GM04504 (cell line): ENCODE measurements at regions not wholly inside any gene's neighbourhood (a gene's known extent, or its start where the extent isn't known, plus 50 kb on each side); places are given as distances from the start of the nearest gene placed in this dataset.
"Not testable (repeated sequence)": the region's sequence is repeated elsewhere in the genome, so short reads cannot be mapped to it uniquely, and the experiment has no call there.

Experiments
- DNase-seq: peaks from one replicate; pipeline ENCODE4 v3.0.0-alpha.2; 2012; ENCODE audit warnings: low read depth

DNA sequence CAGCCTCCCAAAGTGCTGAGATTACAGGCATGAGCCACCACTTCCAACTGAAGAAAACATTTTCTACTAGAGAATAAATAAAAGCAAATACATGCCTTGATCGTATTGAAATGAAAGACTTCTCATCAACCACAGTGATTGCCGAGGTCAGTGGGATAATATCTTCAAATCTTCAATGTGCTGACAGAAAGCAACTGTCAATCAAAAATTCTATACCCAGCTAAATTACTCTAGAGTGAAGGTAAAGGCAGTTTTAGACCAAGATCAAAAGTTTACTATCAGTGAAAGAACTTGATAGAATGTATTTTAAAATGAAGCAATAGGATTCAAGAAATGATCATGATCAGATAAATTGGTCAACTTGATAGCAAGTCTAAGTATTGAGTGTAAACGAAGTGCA lies 130.6 kb downstream of the BRD1 start:
- no peak for DNase-seq

DNA sequence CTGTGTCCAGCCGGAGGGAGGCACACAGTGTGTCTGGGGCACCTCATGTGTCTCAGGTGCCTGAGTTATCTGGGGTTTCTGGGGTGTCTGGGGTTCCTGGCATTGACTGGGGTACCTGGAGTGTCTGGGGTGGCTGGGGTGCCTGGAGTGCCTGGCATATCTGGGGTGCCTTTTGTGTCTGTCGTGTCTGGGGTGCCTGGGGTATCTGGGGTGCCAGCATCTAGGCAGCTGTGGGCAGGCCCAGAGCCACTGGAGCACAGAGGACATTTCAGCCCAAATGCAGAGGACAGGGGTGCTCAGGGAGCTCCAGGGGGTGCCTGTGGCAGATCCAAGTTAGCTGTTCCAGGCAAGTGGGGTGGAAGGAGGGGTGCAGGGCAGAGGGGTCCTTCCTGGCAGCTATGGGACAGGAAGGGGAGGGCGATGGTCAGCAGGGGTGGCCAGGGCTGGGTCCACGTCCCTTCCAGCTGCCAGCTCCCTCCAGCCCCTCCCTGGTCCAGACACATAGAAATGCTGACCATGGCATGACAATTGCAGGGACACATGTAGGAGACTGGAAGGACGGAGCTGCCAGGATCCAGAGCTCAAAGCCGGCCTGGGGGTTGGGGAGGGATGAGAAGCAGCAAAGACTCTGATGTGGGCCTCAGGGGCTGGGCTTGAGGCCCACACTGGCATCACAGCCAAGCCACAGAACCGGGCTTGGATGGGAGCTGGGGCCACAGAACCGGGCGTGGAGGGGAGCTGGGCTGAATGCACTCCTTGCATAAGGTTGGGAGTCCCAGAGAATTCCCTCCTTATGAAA lies 133.0 kb downstream of the BRD1 start:
- no peak for DNase-seq

DNA sequence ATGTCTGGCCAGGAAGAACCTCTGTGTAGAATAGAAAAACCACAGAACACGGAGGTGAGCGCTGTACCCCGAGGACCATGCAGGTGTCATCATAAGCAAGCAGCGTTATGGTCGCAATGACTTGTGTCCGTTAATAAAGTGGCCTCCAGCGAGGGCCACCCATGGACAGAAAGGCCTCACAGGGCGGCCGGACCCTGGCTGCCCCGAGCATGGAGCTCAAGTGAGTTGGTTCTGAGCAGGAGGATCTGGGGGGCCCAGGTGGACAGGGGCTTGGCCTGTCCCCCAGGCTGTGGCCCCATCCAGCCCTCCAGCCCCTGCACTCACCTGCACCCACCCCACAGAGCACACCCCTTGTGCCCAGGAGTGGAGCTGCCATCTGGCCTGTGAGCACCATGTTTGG lies 133.8 kb downstream of the BRD1 start:
- no peak for DNase-seq

GRCh38 chr22:49693416-49693815 lies 134.3 kb downstream of the BRD1 start:
- no peak for DNase-seq

DNA sequence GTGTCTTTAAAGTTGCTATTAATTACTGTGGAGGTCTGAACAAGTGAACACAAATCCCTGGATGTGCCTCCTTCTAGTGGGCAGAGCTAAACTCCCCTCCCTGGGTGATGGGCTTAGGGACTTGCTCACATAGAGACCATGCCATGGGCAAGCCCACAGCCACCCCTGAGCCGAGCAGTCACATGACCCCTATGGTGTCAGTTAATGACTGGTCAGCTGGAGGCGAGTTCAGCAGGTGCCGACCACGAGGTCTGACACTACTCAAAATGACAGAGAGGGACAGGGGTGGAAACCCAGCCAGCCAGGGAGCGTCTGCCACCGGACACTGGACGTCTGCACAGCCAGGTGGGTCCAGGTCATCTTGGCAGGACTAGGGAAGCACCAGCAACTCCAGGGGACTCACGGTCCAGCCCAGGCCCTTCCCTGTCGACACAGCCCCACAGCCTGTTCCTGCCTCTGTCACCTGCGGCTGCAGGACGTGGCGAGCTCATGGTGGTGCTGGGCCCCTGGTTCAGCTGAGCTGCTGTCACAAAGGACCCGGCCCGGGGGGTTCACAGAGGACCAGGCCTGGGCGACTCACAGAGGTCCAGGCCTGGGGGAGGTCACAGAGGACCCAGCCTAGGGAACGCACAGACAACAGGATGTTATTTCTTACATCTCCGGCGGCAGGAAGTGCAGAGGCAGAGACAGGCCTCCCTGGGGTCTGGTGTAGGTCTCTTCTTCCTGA lies 135.0 kb downstream of the BRD1 start:
- no peak for DNase-seq

- no peak for DNase-seq
These were observed 136.4 kb downstream of the BRD1 start for GRCh38 chr22:49691256-49691655.

DNA sequence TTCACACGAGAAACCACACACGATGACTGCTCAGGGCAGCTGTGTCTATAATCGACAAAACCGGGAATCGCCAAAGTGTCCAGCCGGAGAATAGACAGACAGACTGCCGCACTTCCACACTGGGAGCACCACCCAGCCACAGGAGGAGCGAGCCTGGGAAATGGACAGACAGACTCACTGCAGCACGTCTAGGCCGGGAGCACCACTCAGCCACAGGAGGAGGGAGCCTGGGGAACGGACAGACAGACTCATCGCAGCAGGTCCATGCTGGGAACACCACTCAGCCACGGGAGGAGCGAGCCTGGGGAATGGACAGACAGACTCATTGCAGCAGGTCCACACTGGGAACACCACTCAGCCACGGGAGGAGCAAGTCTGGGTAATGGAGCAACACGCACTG lies 137.2 kb downstream of the BRD1 start:
- no peak for DNase-seq

DNA sequence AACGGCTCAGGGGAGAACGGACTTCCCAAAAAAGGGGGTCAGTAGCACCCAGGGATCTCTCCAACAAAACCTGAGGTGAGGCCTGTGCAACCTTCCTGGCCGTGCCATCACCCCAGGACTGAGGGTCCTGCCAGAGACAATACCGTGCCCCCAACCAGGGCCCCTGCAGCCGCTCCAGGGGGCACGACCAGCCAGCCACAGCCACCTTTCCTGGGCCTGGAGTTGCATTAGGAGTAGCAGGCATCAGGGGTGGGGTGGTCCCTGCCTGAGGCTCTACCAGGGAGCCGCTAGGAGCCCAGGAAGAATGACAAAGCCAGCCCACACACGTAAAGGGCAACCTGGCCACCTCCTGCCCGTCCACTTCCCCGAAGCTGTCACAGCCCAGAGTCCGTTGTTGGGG lies 137.8 kb downstream of the BRD1 start:
- no peak for DNase-seq

DNA sequence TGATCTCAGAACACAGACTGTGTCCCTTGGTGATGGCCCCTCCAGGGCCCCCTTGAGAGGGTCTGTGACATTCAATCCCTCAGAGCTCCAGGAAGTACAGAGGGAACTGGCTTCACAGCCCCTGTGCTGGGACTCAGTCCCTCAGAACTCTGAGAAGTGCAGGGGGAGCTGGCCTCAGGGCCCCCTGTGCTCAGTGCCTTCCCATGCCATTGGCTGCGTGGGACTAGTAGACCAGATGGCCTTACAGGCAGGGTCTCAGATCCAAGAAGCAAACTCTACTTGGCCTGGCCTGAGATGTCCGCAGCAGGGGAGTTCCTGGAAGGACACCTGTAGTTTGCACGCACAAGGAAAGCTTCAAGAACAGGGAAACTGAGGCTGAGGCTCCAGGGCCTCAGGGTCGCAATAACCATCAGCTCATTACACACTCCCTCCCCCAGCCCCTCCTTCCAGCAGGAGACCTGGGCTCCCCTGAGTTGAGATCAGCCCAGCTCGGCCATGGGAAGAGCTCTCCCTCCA lies 138.4 kb downstream of the BRD1 start:
- DNase-seq, result no peak

GRCh38 chr22:49688516-49689254 lies 139.0 kb downstream of the BRD1 start:
- DNase-seq, result no peak

- no peak for DNase-seq
These were observed 139.7 kb downstream of the BRD1 start for GRCh38 chr22:49687786-49688515.

- DNase-seq, result no peak
These were observed 140.3 kb downstream of the BRD1 start for GRCh38 chr22:49687333-49687732.

- no peak for DNase-seq
These were observed 141.0 kb downstream of the BRD1 start for GRCh38 chr22:49686495-49687219.

DNA sequence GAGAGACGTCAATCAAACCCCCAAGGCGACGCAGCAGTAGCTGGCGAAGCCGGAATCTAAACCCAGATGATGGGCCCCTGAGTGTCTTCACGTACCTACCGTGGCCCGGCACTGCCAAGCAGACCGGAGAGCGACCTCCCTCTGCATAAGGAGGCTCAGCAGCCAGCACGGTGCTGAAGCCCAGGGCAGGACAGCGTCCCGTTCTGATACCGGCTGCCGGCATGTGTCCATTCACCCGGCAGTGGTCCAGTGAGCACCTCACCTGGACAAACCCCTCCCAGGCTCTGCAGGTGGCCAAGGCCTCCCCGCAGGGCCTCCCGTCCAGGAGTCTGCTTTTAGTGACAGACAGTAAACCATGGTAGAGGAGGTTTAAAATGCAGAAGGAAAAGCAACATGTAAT lies 142.0 kb downstream of the BRD1 start:
- no peak for DNase-seq

GRCh38 chr22:49685116-49685515 lies 142.6 kb downstream of the BRD1 start:
- no peak for DNase-seq

- DNase-seq, result no peak
These were observed 144.6 kb downstream of the BRD1 start for GRCh38 chr22:49683032-49683431.

DNA sequence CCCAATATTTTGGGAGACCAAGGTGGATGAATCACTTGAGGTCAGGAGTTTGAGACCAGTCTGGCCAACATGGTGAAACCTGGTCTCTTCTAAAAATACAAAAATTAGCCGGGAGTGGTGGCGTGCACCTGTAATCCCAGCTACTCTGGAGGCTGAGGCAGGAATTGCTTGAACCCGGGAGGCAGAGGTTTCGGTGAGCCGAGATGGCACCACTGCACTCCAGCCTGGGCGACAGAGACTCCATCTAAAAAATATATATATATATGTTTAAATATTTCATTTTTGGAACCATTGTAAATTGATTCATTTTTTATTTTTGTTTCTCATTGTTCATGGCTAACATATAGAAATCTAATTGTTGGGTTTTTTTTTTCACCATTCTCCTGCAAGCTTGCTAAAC lies 146.9 kb downstream of the BRD1 start:
- not testable (repeated sequence) for DNase-seq

DNA sequence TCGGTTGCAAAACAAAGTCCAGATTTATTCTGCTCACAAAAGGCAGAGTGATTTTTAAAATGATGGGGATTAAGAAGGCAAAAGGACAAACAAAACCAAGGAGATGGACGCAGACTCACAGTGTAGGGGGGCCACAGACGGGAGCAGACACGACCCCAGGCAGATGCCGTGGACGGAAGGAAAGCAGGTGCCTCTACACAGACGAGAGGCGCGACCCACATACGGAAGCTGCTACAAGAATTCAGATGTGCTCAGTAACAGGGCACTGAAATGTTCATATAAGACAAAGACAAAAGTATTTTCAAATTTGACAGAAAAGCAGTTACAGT lies 148.9 kb downstream of the BRD1 start:
- no peak for DNase-seq

- no peak for DNase-seq
These were observed 149.4 kb downstream of the BRD1 start for GRCh38 chr22:49678137-49678841.

GRCh38 chr22:49677495-49677889 lies 150.2 kb downstream of the BRD1 start:
- DNase-seq, result no peak
